Middle frontal gyrus (tissue), 1 donor: ENCODE measurements at regions not wholly inside any gene's neighbourhood (a gene's known extent, or its start where the extent isn't known, plus 50 kb on each side); places are given as distances from the start of the nearest gene placed in this dataset.
"Not testable (repeated sequence)": the region's sequence is repeated elsewhere in the genome, so short reads cannot be mapped to it uniquely, and the experiment has no call there.

Experiments
- DNase-seq: peaks from one replicate; pipeline ENCODE4 v3.0.0-alpha.2; 2015; ENCODE audit warnings: low spot score; ENCODE audit errors: extremely low spot score

GRCh38 chr14:25699981-25700380, 650.0 kb upstream of the STXBP6 start:
- no peak for DNase-seq

- DNase-seq: no peak
Observed at GRCh38 chr14:25698111-25698510, 648.2 kb upstream of the STXBP6 start.

DNA sequence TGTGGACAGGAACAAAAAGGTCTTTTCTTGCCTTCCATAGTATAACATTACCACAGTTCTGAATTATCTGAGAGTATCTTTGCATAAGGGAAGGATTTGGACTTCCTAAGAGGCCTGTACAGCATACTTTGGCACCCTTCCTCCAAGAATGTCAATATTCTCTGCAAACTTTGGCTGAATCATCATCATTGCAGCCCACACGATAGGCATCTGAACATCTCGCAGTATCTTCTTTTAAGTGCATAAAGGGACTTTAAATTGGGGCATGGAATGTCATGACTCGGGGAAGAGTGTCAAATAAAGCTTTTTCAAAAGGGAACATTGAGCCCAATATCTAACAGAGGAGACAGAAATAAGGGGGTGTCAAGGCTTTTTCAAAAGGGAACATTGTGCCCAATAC, 646.2 kb upstream of the STXBP6 start:
- no peak for DNase-seq

DNA sequence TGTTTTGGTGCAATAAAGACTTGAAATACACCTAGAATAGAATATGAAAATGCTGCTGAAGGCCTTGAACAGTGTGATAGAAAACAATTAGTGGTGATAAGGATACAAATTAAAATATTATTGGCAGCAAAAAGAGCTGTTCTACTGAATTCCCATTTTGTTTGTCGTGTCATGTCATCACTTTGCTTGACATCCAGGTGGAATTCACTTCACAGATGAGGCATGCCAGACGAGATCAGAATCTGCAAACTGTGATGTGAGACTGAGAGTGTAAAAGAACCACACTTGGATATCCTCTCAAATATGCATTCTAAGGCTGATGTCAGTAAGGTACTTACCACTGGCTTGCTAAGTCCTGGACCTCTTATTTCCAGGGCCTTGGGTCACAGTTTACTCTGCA, 635.1 kb upstream of the STXBP6 start:
- DNase-seq: no peak

- DNase-seq: no peak
Observed at GRCh38 chr14:25680934-25681333, 631.0 kb upstream of the STXBP6 start.

GRCh38 chr14:25680511-25680910, 630.6 kb upstream of the STXBP6 start:
- not testable (repeated sequence) for DNase-seq

DNA sequence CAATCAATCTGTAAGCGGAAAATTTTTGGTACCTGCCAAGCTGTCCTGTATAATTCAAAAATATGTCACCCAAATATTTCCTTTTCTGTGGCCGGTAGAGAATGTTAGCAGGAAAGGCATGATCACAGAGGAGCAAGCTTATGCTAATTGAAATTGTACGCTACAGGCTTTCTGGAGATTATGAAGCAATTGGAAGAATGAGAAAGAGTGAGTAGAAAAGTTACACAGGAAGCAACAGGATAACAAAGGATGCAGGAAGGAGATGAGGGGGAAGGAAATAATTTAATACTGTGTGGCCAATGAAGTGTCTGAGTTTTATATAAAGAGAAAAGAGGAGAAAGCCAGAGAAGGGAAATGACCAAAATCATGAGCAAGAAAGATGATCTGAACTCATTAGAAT, 627.2 kb upstream of the STXBP6 start:
- DNase-seq: no peak

DNA sequence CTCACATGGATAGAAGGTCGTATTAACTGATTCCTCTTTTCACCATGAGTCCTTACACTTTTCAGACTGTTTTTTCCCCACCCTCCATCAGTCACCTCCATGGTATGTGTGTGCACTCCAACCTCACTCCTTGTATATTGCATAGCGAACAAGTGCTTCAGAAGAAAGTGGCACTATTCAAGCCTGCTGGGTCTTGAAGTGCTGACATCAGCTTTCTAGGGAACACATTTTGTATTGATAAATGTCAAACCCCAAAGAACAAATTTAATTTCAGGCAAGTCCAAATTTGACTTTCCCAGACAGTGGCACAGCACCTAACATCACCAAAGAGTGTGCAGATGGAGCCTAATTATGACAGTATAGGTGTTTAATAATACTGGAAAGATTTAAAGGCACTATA, 617.4 kb upstream of the STXBP6 start:
- DNase-seq: no peak

- DNase-seq: no peak
Observed at GRCh38 chr14:25666877-25667276, 616.9 kb upstream of the STXBP6 start.

- DNase-seq: no peak
Observed at GRCh38 chr14:25658988-25659387, 609.0 kb upstream of the STXBP6 start.

DNA sequence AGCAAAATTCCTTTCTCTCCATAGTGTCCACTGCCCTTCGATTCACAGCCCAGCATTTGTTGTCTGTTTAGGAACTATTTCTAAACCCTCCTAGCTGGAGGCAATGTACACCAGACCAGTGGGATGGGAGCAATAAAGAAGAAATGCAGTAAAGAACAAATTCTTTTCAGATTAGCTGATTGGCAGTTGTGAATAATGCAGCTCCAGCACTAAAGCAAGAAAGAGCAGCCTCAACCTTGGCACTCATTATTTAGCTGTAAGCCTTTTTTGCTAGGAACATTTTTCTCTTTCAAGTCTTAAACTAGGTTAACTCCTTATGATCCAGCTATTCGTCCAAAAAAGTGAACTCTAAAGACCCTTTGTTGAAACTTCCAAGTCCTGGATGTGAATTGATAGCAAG, 580.5 kb upstream of the STXBP6 start:
- no peak for DNase-seq

GRCh38 chr14:25628978-25629377, 579.0 kb upstream of the STXBP6 start:
- no peak for DNase-seq

DNA sequence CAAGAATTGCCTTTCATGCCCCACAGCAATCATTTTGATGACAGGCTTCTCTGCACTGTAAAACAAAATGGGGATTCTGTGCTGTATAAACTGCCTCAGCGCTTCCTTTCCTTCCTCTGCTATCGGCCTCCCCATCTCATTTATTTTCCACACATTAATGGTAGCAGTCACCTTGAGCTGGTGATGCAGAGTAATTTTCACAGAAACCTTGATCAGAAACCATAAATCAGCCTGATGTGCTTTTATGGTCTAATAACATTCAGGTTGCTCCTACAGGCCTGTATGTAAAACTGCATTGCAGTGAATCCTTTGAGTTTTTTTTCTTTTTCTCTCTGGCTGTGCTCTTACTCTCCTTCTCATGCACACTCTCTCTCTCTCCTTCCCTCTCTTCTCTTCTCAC, 578.4 kb upstream of the STXBP6 start:
- DNase-seq: no peak

GRCh38 chr14:25626986-25627385, 577.0 kb upstream of the STXBP6 start:
- no peak for DNase-seq

DNA sequence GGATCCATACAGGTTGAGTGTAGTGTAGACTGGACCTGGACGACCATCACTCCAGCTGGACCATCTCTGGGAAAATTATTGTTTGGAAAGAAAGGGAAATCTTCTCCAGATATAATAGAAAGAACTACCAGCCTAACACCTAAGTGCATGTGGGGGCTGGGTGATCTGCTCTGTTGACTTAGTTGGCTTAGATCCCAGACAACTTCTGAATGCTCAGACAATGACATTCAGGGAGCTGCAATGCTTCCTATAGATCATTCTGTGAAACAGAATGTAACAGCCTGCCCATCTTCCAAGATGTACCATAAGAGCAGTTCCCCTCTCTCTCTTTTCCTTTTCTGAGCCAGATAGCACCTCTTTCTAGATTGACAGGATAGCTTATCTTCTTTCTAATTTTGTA, 572.8 kb upstream of the STXBP6 start:
- no peak for DNase-seq

DNA sequence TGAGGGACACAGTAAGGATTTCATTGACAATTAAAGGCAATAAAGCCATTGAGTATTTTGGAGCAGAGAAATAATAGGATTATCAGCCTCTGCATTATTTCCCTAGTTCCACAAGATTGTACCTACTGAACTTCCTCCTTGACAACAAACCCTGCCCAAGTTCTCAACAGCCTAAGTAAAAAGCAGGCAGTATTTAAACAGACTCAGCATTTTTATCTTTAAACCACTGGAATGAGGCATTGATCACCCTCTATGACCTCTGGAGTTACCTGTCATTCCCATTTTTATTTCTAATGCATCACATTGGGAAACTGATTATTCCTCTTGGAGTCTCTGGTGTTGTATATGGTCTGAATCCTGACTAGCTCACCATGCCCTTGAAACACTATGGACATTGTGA, 570.6 kb upstream of the STXBP6 start:
- no peak for DNase-seq

DNA sequence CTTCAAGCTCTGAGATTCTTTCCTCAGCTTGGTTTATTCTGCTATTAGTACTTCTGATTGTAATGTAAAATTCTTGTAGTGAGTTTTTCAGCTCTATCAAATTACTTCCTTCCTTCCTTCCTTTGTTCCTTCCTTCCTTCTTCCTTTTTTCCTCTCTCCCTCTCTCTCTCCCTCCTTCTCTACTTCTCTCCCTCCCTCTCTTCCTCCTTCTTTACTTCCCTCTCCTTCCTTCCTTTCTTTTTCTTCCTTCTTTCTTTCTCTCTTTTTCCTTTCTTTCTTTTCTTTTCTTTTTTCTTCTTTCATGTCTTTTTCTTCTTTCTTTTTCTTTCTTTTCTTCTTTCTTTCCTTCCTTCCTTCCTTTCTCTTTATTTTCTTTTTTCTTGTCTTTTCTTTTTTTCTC, 565.2 kb upstream of the STXBP6 start:
- no peak for DNase-seq

- DNase-seq: no peak
Observed at GRCh38 chr14:25607192-25607591, 557.2 kb upstream of the STXBP6 start.

GRCh38 chr14:25602106-25602505, 552.2 kb upstream of the STXBP6 start:
- DNase-seq: no peak

DNA sequence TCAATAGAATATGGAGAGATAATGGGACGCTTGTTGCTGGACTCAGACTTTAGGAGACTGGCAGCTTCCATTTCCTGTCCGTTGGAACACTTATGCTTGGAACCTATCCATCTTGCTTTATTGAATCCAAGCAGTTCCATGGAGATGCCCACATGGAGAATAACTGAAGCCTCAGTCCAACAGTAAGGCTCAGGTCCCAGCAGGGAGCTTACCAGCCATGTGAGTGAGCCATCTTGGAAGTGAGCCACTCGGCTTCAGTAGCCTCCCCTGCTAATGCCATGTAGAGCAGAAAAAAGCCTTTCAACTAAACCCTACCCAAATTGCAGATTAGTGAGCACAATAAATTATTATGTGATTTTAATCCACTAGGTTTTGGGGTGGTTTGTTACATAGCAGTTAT, 538.8 kb upstream of the STXBP6 start:
- no peak for DNase-seq

DNA sequence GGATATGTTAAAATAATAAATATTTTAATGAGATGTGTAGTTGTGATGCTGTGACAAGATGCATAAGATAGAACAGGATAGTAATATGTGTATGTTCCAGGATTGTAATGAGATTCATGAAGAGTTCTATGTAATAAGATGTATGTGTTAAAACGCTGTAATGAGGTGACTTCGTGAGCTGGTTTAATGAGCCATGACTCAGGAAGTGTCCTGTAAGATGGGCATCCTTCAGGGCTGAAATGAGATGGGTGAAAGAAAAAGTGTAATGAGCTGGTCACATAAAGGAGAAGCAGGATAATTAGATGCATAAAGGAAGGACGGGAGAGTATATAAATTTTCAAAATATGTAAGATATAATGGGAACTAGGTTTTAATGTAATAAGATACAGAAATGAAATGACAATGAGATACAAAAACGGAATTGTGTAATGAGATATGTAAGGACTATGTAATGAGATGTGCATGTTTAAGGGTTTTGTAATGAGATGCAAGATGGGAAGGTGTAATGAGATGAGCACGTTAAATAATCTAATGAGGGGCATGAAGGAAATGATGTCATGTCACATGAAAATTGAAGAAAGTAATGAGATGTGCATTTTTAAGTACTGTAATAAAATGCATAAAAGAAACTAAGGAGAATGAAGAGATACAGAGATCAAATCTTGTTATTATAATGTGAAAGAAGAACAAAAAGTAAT, 524.8 kb upstream of the STXBP6 start:
- no peak for DNase-seq

GRCh38 chr14:25570483-25570882, 520.5 kb upstream of the STXBP6 start:
- no peak for DNase-seq

DNA sequence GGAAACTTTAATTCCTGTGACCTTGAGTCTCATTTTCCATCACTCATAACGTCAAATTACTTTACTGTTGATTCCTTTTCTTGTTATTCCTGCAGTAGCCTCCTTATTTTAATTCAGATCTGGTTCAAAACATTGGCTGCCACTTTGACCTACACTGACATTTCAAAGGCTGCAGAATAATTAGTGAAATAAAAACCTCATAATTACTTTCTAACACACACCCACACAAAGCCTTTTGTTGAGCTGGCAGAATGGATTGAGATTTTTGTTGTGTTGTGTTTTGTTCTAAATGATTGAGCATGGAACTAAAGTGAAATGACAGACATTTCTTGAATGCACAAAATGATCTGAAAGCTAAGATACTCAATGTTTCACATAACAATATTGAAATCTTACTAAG, 507.5 kb upstream of the STXBP6 start:
- no peak for DNase-seq

DNA sequence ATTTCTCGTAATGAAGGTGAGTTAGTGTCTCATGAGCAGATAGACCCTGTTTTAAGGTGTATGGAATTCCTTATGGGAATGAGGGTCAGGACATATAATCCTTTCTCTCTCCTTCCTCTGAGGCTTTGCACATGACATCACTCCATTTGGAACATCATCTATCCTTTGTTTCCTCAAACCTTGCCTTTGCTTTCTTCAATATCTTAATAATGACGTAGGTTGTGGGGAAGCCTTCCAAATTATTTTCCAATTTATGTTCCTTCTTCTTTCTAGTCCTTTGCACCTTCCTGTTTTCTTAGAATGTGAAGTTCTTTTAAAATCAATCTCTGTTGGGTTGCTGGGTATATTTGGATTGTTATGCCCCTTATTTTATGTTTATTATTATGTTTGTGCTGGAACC, 502.9 kb upstream of the STXBP6 start:
- DNase-seq: no peak
